Gastrocnemius medialis (tissue), 4 donors: ENCODE measurements at regions not wholly inside any gene's neighbourhood (a gene's known extent, or its start where the extent isn't known, plus 50 kb on each side); places are given as distances from the start of the nearest gene placed in this dataset.

Experiments
- ATAC-seq, 2 donors: fragments of 150-250 bp; one replicate each; pipeline ENCODE4 v1.9.1; 2016
- DNase-seq, 2 donors: peaks; one replicate each; pipeline ENCODE4 v3.0.0-alpha.2; 2019
- H3K27ac ChIP-seq, 4 donors: fragments of 200-600 bp; sonication (generic); 1 replicate in 1 of 4; 2 replicates in 3 of 4; pipeline ENCODE4 v1.5.1; 2016 to 2018; ENCODE audit warnings: mild to moderate bottlenecking in 2 of 4, moderate library complexity in 1 of 4
- H3K27me3 ChIP-seq, 3 donors: fragments of 200-600 bp; sonication (generic) in 2 of 3; 1 replicate in 1 of 3; 2 replicates in 2 of 3; pipeline versions ENCODE4 v1.5.1 to v1.6.0; 2016 to 2019; ENCODE audit warnings: mild to moderate bottlenecking in 1 of 3, moderate library complexity in 1 of 3
- H3K36me3 ChIP-seq, 2 donors: fragments of 200-600 bp; sonication (generic) in 1 of 2; one replicate each; pipeline ENCODE4 v1.5.1; 2017 to 2018
- H3K4me1 ChIP-seq, 2 donors: fragments of 200-600 bp; sonication (generic) in 1 of 2; one replicate each; pipeline ENCODE4 v1.5.1; 2016 to 2017; ENCODE audit warnings: mild to moderate bottlenecking in 2 of 2
- H3K4me3 ChIP-seq, 4 donors: fragments of 200-600 bp; sonication (generic) in 3 of 4; 1 replicate in 1 of 4; 2 replicates in 3 of 4; pipeline ENCODE4 v1.5.1; 2016 to 2019; ENCODE audit warnings: mild to moderate bottlenecking in 2 of 4
- H3K9me3 ChIP-seq, 3 donors: fragments of 200-600 bp; sonication (generic) in 2 of 3; 1 replicate in 1 of 3; 2 replicates in 2 of 3; pipeline ENCODE4 v1.5.1; 2016 to 2019
- POLR2A ChIP-seq, 2 donors: fragments of 450-650 bp; IDR thresholded peaks; one replicate each; pipeline ENCODE4 v1.6.1; 2017; ENCODE audit warnings: antibody characterized with exemption in 2 of 2, mild to moderate bottlenecking in 2 of 2, moderate library complexity in 2 of 2
- in situ Hi-C, 4 donors: fragments of 200-750 bp; cut with MboI; loops; one replicate each; pipeline versions ENCODE4 v1.15.0 to v1.8.0; 2017; ENCODE audit warnings: low sequenced_read_pairs in 4 of 4
- intact Hi-C: fragments of 100-400 bp; cut with DNase I; formaldehyde crosslinking; loops from one replicate; pipeline ENCODE4 v1.15.1; 2023; ENCODE audit warnings: low total_unique reads
- TF ChIP-seq, protein P1 (sequence below), 5 experiments: fragments of 450-650 bp in 3 of 5; fragments of 200-600 bp in 2 of 5; sonication (generic) in 2 of 5; IDR thresholded peaks in 4 of 5; conservative IDR thresholded peaks in 1 of 5; 1 replicate in 4 of 5; 2 replicates in 1 of 5; pipeline ENCODE4 v1.5.1; 2016 to 2019; ENCODE audit warnings: antibody characterized with exemption in 5 of 5, mild to moderate bottlenecking in 3 of 5, moderate library complexity in 3 of 5

GRCh38 chr3:25897019-25897418 is 107.1 kb downstream of the OXSM start:
- Histone ChIP-seq H3K27ac (no peak overlapping the region), H3K9me3 (no peaks in the 10 kb centered on the region), H3K4me3 (no peak overlapping the region), H3K27me3 (no peaks in the 10 kb centered on the region), H3K4me1 (no peaks in the 10 kb centered on the region), H3K36me3 (no peaks in the 10 kb centered on the region)
- TF ChIP-seq, protein P1, sequence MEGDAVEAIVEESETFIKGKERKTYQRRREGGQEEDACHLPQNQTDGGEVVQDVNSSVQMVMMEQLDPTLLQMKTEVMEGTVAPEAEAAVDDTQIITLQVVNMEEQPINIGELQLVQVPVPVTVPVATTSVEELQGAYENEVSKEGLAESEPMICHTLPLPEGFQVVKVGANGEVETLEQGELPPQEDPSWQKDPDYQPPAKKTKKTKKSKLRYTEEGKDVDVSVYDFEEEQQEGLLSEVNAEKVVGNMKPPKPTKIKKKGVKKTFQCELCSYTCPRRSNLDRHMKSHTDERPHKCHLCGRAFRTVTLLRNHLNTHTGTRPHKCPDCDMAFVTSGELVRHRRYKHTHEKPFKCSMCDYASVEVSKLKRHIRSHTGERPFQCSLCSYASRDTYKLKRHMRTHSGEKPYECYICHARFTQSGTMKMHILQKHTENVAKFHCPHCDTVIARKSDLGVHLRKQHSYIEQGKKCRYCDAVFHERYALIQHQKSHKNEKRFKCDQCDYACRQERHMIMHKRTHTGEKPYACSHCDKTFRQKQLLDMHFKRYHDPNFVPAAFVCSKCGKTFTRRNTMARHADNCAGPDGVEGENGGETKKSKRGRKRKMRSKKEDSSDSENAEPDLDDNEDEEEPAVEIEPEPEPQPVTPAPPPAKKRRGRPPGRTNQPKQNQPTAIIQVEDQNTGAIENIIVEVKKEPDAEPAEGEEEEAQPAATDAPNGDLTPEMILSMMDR (IDR thresholded peaks at IDR 0.05 in 4 of 5, conservative IDR thresholded peaks at IDR 0.05 in 1 of 5): no peak
- no peak for TF ChIP-seq POLR2A (IDR thresholded peaks at IDR 0.05)
- in situ Hi-C loops: no loop called here
- intact Hi-C loops: no loop called here
- DNase-seq (no peak), ATAC-seq (no peak)

DNA sequence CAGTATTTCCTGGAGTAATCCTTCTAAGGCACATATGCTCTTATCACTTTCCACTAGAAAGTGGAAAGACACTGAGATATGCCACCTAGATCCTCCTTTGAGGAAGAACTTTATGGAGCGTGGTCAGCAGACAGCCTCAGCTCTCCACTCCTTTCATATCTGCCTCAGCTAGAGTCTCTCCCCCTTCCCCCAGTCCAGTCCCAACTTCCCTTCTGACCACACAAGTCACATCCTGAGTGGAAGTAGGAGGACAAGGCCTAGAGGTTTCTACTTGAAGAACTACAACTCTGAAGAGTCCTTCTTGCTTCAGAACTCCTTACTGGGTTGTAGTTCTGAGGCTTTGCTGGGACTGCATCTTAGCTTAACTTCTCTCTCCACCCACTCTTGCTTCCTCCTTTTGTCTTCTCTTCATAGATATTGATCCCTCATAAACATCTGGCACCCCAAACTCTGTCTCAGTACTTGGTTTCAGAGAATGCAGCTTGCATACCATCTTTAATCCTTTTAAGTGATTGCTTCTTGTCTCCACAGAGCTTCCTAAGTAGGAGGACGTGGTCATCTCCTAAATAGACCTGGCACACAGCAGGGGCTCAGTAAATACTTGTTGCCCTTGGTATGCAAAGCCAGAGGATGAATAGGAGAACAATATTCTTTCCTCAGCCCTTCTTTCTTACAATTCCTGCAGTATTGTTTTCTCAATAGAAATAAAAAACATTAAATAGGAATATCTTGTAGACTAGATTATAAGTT is 109.6 kb downstream of the OXSM start:
- TF ChIP-seq POLR2A (IDR thresholded peaks at IDR 0.05): no peak
- TF ChIP-seq, protein P1 (IDR thresholded peaks at IDR 0.05 in 4 of 5, conservative IDR thresholded peaks at IDR 0.05 in 1 of 5): no peak
- intact Hi-C loops (no loop called here), in situ Hi-C loops (loop anchor here in 2 of 4 donors (5.0 to 25.0 kb wide), 2 partner anchors 213 to 218 kb away; no protein-coding TSS in a partner anchor)
- no peak for ATAC-seq
- Histone ChIP-seq H3K27me3 (no peaks in the 10 kb centered on the region), H3K9me3 (no peaks in the 10 kb centered on the region), H3K4me3 (no peak overlapping the region), H3K36me3 (no peaks in the 10 kb centered on the region), H3K27ac (no peak overlapping the region), H3K4me1 (no peaks in the 10 kb centered on the region)
- no peak for DNase-seq

DNA sequence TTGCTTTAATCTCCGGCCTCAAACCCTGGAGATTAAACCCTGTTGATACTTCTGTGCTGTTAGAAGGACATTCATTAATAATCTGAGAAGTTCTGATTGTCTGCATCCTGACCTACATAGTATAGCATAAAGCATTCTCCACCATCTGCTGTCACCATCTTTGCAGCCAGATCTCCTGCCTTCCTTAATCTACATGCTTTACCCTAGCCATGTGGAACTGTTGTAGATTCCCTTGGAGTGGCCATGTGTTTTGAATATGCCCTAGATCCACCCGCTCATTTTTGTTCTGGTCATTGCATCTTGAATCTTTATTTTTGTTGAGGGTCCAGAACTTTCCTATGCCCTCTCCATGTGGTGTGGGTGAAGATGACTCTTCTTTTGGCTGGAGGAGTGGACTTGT is 110.3 kb downstream of the OXSM start:
- no peaks in the 10 kb centered on the region for H3K9me3 ChIP-seq
- DNase-seq (no peak), ATAC-seq (no peak)
- intact Hi-C loops (no loop called here), in situ Hi-C loops (loop anchor here in 2 of 4 donors (5.0 to 25.0 kb wide), 2 partner anchors 212 to 217 kb away; no protein-coding TSS in a partner anchor)
- no peaks in the 10 kb centered on the region for H3K4me1 ChIP-seq
- no peak overlapping the region for H3K27ac ChIP-seq
- H3K36me3 ChIP-seq: no peaks in the 10 kb centered on the region
- no peak overlapping the region for H3K4me3 ChIP-seq
- TF ChIP-seq, protein P1 (IDR thresholded peaks at IDR 0.05 in 4 of 5, conservative IDR thresholded peaks at IDR 0.05 in 1 of 5): no peak
- no peak for TF ChIP-seq POLR2A (IDR thresholded peaks at IDR 0.05)
- H3K27me3 ChIP-seq: no peaks in the 10 kb centered on the region

DNA sequence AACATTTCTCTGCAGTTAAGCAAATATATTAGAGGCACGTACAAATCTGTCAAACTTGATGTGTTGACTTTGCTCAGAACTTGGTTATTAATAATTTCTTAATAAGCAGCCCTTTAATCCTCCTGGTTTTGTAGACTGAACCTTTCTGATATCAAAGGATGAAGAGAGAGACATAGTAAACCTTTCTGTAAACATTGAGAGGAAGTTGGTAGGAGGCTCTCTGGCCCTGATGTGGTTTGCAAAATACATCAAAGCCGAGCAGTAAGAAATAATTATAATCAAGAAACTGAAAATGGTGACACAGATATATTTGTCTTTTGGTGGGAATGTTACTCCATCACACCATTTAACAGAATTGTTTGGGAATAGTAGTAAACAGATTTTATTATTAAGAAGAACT is 111.9 kb downstream of the OXSM start:
- Histone ChIP-seq H3K27me3 (no peaks in the 10 kb centered on the region), H3K9me3 (no peaks in the 10 kb centered on the region), H3K4me3 (no peak overlapping the region), H3K4me1 (no peaks in the 10 kb centered on the region), H3K27ac (no peak overlapping the region), H3K36me3 (no peaks in the 10 kb centered on the region)
- in situ Hi-C loops (loop anchor here in 2 of 4 donors (5.0 to 25.0 kb wide), 2 partner anchors 211 to 216 kb away; no protein-coding TSS in a partner anchor), intact Hi-C loops (no loop called here)
- ATAC-seq (no peak), DNase-seq (no peak)
- TF ChIP-seq POLR2A (IDR thresholded peaks at IDR 0.05): no peak
- TF ChIP-seq, protein P1 (IDR thresholded peaks at IDR 0.05 in 4 of 5, conservative IDR thresholded peaks at IDR 0.05 in 1 of 5): no peak
